ENCODE measurements at regions not wholly inside any gene's neighbourhood (a gene's known extent, or its start where the extent isn't known, plus 50 kb on each side); places are given as distances from the start of the nearest gene placed in this dataset.

DNA sequence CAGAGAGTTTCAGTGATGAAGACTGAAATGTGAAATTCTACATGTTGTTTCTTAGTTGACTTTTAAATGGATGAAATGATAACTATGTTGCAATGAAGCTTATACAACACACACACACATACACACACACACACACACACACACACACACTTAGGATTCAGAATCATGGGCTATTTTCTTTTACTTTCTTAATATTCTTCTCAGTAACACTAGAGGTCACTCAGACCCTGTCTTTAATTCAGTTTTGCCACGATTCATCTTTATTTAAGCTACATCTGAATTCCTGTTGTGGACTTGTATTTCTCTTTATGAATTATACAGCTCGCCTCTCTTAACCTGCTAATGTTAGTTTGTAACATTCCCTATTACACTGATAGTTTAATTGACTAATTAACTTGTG lies 109.6 kb upstream of the GOT2 start:
- CTCF ChIA-PET: no interaction called here
- Mint-ChIP-seq H3K4me1 (no peaks in the 10 kb centered on the region), H3K36me3 (ENCODE audit: low read depth) (no peaks in the 10 kb centered on the region), H3K4me3 (no peak overlapping the region), H3K9me3 (no peaks in the 10 kb centered on the region), H3K27me3 (no peaks in the 10 kb centered on the region), H3K27ac (no peak overlapping the region)
- DNase-seq (no peak), ATAC-seq (ENCODE audit: low read depth) (no peak)
- POLR2A ChIA-PET: no interaction called here
- intact Hi-C loops (cut with micrococcal nuclease): no loop called here
- TF ChIP-seq, protein P1, sequence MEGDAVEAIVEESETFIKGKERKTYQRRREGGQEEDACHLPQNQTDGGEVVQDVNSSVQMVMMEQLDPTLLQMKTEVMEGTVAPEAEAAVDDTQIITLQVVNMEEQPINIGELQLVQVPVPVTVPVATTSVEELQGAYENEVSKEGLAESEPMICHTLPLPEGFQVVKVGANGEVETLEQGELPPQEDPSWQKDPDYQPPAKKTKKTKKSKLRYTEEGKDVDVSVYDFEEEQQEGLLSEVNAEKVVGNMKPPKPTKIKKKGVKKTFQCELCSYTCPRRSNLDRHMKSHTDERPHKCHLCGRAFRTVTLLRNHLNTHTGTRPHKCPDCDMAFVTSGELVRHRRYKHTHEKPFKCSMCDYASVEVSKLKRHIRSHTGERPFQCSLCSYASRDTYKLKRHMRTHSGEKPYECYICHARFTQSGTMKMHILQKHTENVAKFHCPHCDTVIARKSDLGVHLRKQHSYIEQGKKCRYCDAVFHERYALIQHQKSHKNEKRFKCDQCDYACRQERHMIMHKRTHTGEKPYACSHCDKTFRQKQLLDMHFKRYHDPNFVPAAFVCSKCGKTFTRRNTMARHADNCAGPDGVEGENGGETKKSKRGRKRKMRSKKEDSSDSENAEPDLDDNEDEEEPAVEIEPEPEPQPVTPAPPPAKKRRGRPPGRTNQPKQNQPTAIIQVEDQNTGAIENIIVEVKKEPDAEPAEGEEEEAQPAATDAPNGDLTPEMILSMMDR (IDR thresholded peaks at IDR 0.05): no peak

DNA sequence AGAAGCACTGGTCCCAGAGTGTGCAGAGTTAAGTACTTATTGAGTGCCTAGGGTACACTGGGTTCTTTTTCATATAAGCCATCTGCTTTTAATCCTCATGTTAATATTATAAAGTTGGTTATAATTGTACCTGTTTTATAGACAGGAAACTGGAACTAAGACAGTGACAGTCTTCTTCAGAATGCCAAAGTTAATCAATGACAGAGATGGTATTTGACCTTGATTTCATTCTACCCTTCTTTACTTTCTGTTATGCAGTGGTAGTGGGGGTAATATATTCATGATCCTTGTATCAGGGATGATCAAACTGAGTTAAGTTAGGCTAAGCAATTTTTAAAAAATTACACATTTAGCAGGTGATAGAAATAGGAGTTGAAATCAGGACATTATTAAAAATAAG lies 108.6 kb upstream of the GOT2 start:
- CTCF ChIA-PET: no interaction called here

DNA sequence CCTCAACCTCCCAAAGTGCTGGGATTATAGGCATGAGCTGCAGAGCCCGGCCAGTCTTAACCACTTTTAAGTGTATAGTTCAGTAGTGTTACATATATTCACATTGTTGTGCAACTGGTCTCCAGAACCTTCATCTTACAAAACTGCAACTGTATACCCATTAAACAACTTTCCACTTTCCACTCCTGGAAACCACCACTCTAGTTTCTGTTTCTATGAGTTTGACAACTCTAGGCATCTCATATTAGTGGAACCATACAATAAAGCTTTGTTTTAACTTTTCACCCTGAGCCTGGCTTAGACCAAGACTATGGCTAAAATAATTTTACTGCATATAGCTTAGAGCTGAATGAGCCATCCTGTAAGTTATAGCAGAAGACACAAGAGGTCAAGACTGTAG lies 108.0 kb upstream of the GOT2 start:
- ChIA-PET CTCF (no interaction called here), POLR2A (no interaction called here)
- Mint-ChIP-seq H3K27me3 (no peaks in the 10 kb centered on the region), H3K36me3 (ENCODE audit: low read depth) (no peaks in the 10 kb centered on the region), H3K4me1 (no peaks in the 10 kb centered on the region), H3K4me3 (no peak overlapping the region), H3K9me3 (no peaks in the 10 kb centered on the region), H3K27ac (no peak overlapping the region)
- no peak for ATAC-seq (ENCODE audit: low read depth)
- intact Hi-C loops (cut with micrococcal nuclease): no loop called here
- DNase-seq: no peak
- TF ChIP-seq, protein P1 (IDR thresholded peaks at IDR 0.05): no peak

More for the DNA sequence above, 108.6 kb upstream of the GOT2 start:
- Mint-ChIP-seq H3K4me1 (no peaks in the 10 kb centered on the region), H3K27me3 (no peaks in the 10 kb centered on the region), H3K4me3 (no peak overlapping the region), H3K9me3 (no peaks in the 10 kb centered on the region), H3K36me3 (ENCODE audit: low read depth) (no peaks in the 10 kb centered on the region), H3K27ac (no peak overlapping the region)
- POLR2A ChIA-PET: no interaction called here
- no peak for ATAC-seq (ENCODE audit: low read depth)
- TF ChIP-seq, protein P1 (IDR thresholded peaks at IDR 0.05): no peak
- DNase-seq: no peak
- intact Hi-C loops (cut with micrococcal nuclease): no loop called here

DNA sequence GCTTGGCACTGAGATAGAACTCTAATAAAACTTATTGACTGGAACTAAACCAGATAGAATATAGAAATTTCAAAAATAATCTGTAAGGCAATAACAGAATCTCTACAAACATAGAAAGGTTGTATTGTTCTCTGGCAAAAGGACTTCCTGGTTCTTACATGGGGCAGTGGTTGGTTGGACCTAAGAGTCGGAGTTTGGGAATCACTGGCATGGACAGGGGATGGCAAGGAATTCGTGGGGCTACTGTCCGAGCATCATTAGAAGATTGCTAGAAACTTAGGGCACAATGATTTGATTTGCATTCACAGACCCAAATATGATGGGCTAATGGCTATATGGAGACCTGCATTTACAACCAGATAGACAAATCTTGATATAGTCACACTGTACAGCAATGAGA lies 103.8 kb upstream of the GOT2 start:
- TF ChIP-seq, protein P1 (IDR thresholded peaks at IDR 0.05): no peak
- no peak overlapping the region for H3K27ac Mint-ChIP-seq
- H3K4me3 Mint-ChIP-seq: no peak overlapping the region
- H3K4me1 Mint-ChIP-seq: no peaks in the 10 kb centered on the region
- ChIA-PET POLR2A (no interaction called here), CTCF (no interaction called here)
- DNase-seq (no peak), ATAC-seq (ENCODE audit: low read depth) (no peak)
- H3K36me3 Mint-ChIP-seq (ENCODE audit: low read depth): no peaks in the 10 kb centered on the region
- H3K27me3 Mint-ChIP-seq: no peaks in the 10 kb centered on the region
- intact Hi-C loops (cut with micrococcal nuclease): no loop called here
- H3K9me3 Mint-ChIP-seq: no peaks in the 10 kb centered on the region

DNA sequence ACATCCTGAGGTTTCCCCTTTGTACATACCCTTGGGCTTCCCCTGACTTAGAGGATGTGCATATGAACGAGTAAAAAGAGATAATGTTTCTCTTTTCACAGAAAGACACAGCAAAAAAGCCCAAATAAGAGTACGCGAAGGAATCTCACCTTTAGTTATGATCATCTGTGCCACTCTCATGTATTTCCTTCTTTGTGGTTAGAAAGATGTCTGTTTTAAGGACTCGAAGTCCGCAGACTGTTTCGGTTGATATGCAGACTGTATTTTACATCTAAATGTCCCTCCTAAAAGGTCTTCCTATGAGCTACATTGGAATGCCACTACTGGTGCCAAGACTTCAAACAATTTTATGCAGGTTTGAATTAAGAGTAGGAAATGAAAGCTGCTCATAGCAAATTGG lies 102.3 kb upstream of the GOT2 start:
- Mint-ChIP-seq H3K9me3 (no peaks in the 10 kb centered on the region), H3K4me3 (no peak overlapping the region), H3K4me1 (no peaks in the 10 kb centered on the region), H3K27me3 (no peaks in the 10 kb centered on the region), H3K36me3 (ENCODE audit: low read depth) (no peaks in the 10 kb centered on the region), H3K27ac (no peak overlapping the region)
- ATAC-seq (ENCODE audit: low read depth) (no peak), DNase-seq (no peak)
- CTCF ChIA-PET: no interaction called here
- TF ChIP-seq, protein P1 (IDR thresholded peaks at IDR 0.05): no peak
- intact Hi-C loops (cut with micrococcal nuclease): no loop called here
- POLR2A ChIA-PET: no interaction called here
